Neural cell (in vitro differentiated cells): ENCODE measurements at regions not wholly inside any gene's neighbourhood (a gene's known extent, or its start where the extent isn't known, plus 50 kb on each side); places are given as distances from the start of the nearest gene placed in this dataset.

Source experiments
- CTCF ChIP-seq: fragments of 450-650 bp; IDR thresholded peaks from 2 replicates; pipeline ENCODE4 v1.5.1; 2014; ENCODE audit warnings: antibody characterized with exemption, mild to moderate bottlenecking, moderate library complexity; ENCODE audit not compliant: poor library complexity, severe bottlenecking
- EP300 ChIP-seq: fragments of 450-650 bp; conservative IDR thresholded peaks from 2 replicates; pipeline ENCODE4 v1.6.1; 2014; ENCODE audit warnings: antibody characterized with exemption, mild to moderate bottlenecking, moderate library complexity; ENCODE audit not compliant: poor library complexity, severe bottlenecking
- EZH2 ChIP-seq: fragments of 200-600, 300-800 bp; shearing (Covaris generic), sonication (generic); IDR thresholded peaks from 2 replicates; pipeline ENCODE4 v1.6.1; 2014; ENCODE audit warnings: antibody characterized with exemption, low read length, borderline replicate concordance, mild to moderate bottlenecking; ENCODE audit not compliant: insufficient read depth, poor library complexity, severe bottlenecking
- POLR2AphosphoS5 ChIP-seq: IDR thresholded peaks from 2 replicates; pipeline ENCODE4 v1.6.1; 2012
- RAD21 ChIP-seq: fragments of 450-650 bp; conservative IDR thresholded peaks from 2 replicates; pipeline ENCODE4 v1.6.1; 2014; ENCODE audit warnings: antibody characterized with exemption, mild to moderate bottlenecking, moderate library complexity
- REST ChIP-seq: IDR thresholded peaks from 2 replicates; pipeline ENCODE4 v1.6.1; 2012; ENCODE audit warnings: borderline replicate concordance
- SMC3 ChIP-seq: fragments of 450-650 bp; conservative IDR thresholded peaks from 2 replicates; pipeline ENCODE4 v1.6.1; 2014; ENCODE audit warnings: antibody characterized with exemption, mild to moderate bottlenecking, moderate library complexity; ENCODE audit not compliant: poor library complexity

GRCh38 chr5:174987443-174988012 lies 263.1 kb downstream of the MSX2 start:
- no peak for TF ChIP-seq POLR2AphosphoS5
- no peak for TF ChIP-seq EZH2
- TF ChIP-seq SMC3: no peak
- no peak for TF ChIP-seq CTCF
- TF ChIP-seq EP300: no peak
- TF ChIP-seq RAD21: no peak
- no peak for TF ChIP-seq REST
